HG02759 (cell line): ENCODE measurements at regions not wholly inside any gene's neighbourhood (a gene's known extent, or its start where the extent isn't known, plus 50 kb on each side); places are given as distances from the start of the nearest gene placed in this dataset.

Experiments used
- ATAC-seq: cut with Tn5 transposase; IDR thresholded peaks from one replicate; pipeline ENCODE4 v1.9.1; 2021; ENCODE audit warnings: mild to moderate bottlenecking, moderate library complexity; ENCODE audit not compliant: unreplicated experiment

DNA sequence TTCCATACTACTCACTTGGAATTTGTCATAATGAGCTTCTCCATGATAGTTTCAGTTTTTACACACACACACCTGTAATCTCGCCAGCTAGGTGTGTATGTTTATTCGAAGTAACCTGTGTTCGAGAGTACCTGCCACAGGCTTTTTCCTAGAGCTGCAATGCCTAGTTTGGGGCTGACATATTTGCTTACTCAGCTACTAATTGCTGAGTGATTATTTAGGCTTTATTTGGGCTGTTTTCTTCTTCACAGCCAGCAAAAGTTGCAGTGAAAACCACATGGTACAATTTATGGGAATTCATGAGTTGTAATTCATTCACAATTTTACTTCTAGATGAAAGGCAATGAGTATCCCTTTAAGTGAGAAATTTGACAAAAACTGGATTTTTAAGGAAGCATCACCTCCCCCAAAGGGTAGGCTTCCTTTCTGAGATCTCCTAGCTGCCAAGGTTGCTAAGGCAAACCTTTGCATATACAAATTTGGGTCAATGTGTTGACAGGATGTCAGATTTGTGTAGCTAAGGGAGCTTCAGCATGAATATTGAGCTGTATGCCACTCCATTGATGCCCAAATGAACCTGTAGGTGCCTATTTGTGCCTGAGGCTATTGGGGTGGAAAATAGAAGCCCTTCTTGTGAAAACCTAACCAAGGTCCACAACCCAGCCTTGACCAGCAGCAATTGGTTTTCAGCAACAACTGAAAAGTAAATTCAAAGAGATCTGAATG, 108.7 kb upstream of the OTX2 start:
- ATAC-seq = no peak

DNA sequence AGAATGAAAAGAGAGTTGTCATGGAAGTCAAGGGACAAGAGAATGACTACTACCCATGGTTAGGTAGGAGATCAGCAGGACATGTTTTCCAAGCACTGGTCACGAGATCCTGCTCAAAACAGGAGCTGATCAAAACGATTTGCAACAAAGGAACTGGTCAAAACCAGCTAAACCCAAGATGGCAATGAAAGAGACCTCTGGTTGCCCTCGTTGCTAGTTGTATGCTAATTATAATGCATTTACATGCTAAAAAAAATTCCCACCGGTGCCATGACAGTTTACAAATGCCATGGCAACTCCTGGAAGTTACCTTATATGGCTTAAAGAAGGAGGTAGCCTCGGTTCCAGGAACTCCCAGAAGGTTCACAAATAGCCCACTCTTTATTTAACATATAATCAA, 95.0 kb upstream of the OTX2 start:
- ATAC-seq = no peak

DNA sequence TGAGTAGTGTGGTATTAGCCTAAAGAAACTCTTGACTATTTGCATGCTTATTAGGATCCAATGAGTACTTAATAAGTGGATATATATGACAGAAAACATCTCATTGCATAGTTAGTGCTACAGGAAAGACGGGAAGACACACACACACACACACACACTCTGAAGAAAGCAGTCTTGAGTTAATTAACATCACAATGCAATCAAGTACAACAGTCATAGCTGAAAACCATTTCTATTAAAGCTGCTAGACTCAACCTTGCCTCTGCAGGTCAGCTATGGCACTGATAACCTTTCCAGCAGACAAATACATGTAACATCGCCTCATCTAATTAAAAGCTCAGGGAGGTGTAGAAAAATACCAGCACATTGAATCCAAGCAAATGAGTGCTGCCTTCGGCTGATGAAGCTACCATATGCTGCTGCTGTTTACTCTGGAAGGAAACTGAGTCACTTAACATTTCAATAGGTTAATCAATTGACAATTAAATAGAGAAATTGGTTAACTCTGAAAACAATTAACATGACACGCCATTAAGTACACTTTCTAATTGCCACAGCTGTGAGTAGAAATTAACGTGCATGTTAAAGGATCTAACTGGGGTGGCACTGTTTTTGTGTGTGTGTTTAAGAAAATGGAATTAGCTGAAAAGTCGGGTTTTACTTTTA, 93.2 kb upstream of the OTX2 start:
- no peak for ATAC-seq

DNA sequence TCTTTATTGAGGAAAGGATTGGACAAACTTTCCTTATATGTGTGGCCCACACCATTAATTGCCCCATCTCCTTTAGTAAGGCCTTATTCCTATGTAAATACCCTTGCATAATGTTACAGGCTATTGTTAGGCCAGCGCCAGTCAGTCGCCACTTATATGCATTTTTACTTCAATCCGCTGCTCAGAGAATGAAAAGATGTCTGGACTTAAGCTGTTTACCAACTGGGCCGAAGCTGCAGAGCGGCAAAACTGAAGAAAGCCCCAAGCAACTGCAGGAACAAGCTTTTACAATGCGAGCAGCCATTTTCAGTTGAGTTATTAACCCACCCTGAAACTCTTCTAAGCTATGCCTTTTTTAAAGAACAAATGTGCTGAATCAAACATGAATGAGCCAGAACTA, 92.1 kb upstream of the OTX2 start:
- ATAC-seq = no peak

DNA sequence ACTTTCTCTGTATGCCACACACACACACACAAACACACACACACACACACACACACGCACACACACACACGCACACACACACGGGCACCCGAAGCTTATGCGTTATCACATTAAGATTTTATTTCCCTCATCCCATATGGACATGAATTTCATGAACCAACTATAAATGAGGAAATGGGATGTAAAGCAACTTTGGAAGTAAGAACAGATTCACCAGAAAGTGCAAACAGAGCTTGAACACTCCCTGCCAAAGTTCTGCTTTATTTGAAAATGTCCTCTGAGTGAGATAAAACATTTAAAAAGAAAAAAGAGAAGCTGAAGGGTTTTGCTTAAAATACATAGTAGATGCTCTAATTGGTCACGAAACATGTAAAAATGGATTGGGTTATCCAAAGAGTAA, 90.4 kb upstream of the OTX2 start:
- no peak for ATAC-seq

DNA sequence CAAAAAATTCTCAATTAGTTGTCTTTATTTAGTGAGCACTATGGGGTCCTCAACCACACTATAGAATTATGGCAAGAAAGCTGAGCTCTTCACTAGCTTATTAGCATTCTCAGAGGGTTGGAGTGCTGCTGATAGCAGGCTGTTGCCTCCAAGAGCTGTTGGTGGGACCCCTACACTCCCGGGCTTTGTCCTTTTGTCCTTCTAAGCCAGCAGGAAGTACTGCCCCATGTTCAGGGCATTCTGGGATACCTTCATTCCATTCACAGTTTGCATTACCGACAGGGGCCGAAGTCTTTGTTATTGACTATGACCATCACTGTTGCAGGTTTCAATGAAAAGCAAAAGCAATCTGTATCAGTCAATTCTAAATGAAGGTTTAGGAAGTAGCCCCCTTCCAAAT, 89.5 kb upstream of the OTX2 start:
- no peak for ATAC-seq

DNA sequence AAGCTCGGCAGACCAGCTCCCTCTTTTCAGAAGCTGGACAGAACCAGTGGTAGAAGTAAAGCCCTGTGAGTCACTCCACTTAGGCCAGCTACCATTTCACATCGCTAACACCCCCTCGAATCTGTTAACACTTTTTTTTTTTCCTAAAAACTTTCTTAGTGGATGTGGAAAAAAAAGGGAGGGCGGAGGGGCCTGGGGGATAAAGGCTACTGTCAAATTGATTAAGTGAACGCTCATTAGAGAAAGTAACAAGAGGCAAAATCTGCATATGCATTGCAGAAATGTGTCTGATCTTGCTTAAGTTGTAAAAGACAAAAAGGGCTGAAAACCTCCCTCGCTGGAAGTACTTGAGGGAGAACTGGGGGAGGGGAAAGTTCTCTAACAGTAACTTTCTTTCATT, 86.6 kb upstream of the OTX2 start:
- ATAC-seq = no peak

DNA sequence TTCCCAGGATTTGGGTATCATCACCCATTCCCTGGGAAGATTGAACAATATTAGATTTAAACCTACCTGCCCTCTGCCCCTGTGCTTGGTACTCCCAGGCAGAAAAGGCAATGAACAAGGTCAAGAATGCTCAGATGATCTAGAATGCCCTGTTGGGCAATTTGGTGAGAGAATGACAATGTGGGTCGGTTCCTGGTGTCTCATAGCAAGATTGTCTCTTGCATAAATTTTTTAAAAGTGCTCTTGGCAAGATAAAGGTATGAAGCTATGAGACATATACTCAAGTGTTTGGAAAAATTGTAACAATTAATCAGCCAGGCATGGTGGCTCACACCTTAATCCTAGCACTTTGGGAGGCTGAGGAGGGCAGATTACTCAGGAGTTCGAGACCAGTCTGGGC, 86.0 kb upstream of the OTX2 start:
- ATAC-seq = no peak

DNA sequence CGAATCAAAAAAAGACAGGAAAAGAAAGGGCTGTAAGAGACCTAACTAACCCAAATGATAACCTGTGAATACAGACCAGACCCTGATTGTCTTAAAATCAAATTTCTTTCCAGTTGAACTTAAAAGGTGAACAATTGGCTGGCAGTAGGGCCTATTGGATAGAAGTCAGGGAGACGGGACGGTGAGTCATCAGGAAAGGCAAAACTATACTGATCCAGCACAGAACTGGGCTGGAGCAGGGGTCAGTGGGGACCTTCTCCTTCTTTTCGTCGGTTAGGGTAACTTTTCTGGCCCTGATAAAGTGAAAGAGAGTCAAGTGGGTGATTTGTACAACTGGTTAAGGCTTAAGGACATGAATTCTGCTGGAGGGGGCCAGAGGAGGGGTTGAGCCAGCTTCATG, 84.9 kb upstream of the OTX2 start:
- no peak for ATAC-seq

DNA sequence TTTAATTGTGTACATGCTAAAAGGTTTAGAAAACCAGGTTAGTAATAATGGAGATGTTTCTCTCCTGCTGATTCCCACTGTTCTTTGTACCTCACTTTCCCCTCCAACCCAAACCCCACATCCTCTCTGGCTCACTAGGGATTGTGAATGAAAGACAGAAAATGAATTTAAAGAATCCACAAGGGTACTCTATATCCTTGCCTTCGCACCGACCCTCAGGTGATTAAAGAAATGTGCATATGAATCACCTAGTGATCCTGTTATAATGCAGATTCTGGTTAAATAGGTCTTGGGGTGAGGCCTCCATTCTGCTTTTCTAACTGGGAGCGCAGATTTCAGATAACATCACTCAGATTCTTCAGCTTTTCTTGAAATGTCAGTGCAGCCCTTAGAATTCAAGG, 84.3 kb upstream of the OTX2 start:
- ATAC-seq = no peak

DNA sequence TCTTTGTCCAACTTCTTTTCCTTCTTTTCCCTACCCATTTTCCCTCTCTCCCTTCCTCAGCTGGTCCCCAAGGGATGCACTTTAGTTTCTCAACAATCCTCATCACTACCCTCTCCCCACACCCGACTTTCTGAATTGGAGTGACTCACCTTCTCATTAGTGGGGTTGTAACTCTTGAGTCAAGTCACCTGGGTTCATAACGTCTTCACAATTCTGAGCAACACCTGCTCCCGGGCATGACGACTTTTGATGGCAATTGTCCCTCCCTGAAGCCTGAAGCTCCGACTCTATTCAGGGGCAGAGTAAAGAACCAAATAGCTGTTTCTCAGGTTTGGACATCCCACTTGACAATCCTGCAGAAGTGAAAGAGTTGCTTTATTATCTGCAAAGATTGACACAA, 82.7 kb upstream of the OTX2 start:
- ATAC-seq = no peak

DNA sequence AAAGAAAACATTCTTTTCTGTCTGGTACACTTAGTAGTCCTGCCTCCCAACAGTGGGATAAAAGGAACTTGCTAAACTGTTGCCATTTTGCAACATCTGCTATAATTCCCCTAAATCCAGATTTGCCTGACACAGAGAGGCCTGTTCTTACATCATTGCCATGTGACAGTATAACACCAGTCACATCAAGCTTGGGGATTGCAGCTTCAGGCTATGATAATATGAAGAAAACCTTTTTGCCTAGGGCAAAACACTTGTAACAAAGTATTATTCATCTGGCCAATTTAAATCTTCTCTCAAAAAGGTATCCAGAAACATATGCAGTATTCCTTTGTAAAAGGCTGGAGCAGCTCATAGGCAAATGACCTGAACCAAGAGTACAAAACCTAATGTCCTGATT, 80.9 kb upstream of the OTX2 start:
- no peak for ATAC-seq

DNA sequence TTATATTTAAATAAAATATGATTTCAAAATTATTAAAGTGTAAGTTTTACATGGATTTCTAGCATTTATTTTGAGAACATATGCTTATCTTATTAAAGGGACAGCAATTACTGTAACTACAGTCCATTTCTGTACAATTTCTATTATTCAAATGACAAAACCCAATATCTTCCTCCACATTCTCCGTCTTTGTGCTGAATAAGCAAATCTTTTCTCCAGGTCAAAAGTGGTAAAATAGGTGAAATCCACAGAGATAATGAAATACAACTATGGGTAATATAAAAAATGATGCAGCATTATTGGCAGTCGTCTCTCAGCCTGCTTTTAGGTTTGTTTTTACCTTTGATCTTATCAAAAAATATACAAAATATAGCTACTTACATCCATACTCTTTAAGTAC, 79.4 kb upstream of the OTX2 start:
- no peak for ATAC-seq

DNA sequence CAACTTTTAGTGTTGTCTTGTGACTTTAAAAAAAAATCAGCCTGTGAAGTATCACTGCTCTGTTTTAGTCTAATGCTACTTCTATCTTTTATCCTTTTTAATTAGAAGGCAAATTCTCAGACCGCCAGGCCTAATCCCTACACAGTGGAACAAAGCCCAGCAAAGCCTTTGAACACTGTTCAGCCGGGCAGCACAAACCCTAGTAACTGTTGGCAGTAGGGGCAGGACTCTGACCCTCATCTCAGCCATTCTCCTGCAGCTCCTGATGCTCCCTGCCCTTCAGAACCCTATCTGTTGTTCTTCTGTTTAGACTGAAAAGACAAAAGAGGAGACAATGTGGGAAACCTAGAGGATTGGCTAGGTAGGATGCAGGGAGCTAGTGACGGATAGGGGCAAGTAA, 78.0 kb upstream of the OTX2 start:
- ATAC-seq = no peak

DNA sequence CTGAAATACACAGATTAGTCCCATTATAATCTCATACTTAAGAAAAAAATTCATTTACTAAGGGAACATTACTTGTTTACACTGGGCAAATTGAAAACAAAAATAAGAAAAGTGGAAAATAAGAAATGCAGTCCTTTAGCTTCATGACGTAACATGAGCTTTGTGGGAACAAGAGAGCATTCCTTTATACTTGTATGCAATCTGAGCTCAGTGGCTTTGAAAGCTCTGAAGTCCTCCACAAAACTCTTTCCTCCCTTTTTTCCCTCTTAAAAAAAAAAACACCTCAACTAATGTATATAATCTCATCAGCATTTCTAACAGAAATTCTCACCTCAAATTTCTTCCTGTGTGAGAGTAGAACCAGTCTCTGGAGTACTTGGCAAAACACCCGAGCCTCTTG, 76.9 kb upstream of the OTX2 start:
- no peak for ATAC-seq

DNA sequence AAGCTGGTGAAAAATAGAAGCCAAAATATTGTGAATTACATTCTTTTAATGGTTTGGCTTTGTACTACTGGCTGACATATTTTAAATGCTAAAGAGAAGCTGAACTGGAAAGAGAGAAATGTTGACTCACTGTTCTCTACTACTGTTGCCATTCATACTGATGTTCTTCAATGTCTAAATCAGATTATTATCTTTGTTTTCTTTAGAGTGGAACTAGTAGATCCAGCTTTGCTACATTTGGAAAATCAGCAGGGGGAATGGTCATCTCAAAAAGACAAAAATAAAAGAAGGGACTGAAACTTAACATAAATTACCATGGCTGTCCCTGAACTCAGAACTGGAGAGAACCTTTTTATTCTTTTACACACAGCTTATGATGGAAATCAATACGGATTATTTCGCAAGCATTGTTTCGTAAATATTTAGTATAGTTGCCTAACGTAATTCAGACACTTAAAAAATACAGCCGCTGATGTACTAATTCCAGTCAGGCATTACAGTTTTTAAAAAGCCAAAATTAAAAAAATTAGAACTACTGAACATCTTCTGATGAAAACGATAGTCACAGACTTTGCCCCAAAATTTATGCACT, 76.3 kb upstream of the OTX2 start:
- no peak for ATAC-seq

DNA sequence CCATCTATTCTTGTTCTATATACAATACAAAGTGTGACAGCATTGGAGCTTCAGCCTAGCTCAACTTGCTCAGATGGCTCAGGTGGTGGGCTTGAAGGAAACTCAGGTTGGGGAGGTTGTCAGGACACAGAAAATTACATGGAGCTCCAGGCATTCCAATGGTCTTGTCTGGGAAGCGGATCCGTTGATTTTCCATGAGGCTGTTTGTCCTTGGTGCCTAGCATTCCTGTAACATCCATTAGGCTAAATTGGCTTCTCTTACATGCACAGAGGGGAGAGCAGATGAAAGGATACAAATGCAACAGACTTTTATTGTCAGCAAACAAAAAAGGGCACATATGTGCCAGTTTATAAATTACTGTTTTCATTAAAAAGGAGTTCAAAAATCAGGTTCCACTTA, 75.5 kb upstream of the OTX2 start:
- ATAC-seq = no peak

DNA sequence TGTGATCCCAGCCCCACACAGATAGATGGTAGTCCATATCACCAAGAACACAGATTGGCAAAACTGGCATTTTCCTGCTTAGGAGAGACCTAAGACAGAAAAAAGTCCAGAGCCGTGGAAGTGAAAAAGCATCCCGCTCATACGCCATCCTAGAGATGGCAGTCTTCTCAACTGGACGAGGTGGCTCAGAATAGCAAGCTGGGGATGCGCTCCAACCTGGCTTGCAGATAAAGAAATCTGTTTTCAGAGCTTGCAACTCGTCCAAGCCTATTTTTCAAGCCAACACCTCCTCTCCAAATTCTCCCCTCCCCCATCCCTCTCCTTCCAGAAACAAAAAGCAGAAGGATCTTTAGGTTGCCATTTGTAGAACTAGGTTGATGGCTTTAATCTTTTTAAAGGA, 74.3 kb upstream of the OTX2 start:
- no peak for ATAC-seq

DNA sequence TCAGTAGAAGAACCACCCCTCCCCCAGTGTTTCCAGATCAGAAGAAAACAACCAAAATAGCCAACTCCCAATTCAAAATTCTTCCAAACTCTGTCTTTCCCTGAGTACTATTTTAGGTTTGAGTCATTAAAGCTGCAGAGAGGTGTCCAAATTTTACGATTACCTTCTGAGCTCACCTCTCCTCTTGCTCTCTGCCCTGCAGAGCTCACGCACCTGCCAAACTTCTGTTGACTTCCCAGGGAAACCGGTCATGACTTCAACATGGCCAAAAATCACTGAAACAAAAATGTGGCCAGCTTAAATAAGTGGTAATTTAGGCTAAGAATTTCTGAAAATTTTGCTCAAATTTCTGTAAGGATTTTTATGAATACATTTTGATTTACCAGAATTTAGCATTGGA, 70.9 kb upstream of the OTX2 start:
- ATAC-seq = no peak

DNA sequence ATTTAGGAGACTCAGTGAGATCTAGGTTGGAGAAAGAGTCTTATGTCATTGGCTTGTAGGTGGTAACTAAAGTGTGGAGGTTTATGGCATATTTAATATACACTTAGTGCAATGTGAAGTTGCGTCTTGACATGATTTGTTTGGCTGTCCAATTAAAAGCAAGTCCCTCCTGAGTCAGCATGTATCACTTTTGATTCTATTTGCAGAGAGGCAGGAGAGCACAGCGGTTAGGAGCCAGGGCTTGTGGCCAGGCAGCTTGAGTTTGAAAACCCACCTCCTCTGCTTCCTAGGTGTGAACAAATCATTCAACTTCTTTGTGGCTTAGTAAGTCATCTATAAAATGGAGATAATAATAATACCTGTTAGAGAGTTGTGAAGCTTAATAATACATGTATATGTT, 68.5 kb upstream of the OTX2 start:
- no peak for ATAC-seq

DNA sequence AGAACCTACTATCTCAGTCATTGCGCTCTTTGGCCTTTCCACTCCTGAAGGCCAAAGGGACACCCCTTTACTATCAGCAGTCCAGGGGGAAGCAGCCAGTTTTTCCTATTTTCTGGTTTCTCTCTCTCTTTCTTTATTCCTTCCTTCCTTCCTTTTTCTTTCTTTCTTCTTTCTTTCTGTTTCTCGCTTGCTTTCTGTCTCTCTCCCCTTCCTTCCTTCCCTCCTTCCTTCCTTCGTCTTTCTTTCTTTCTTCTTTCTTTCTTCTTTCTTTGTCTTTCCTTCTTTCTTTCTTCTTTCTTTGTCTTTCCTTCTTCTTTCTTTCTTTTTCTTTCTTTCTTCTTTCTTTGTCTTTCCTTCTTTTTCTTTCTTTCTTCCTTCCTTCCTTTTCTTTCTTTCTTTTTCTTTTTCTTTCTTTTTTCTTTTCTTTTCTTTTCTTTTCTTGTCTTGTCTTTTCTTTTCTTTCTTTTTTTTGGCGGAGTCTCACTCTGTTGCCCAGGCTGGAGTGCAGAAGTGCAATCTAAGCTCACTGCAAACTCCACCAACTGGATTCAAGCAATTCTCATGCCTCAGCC, 64.9 kb upstream of the OTX2 start:
- no peak for ATAC-seq

DNA sequence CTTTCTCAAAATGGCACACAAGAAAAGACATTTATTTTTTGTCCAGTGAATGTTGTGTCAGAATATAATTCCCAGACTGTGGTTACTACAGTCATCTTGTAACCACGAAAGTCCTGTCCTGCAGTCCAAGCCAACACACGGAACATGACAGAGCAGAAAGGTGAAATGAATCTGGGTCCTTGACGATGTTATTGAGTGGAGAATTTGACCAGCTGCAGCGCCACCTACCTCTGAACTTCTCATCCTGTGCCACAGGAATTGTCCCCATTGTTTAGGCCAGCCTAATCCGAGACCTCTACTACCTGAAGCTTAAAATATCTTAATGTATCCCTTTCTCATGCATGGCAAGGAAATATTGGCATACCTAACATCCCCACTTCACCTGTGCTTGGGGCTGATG, 64.1 kb upstream of the OTX2 start:
- no peak for ATAC-seq
